Calu3 (cell line): ENCODE measurements at regions not wholly inside any gene's neighbourhood (a gene's known extent, or its start where the extent isn't known, plus 50 kb on each side); places are given as distances from the start of the nearest gene placed in this dataset.

Experiments used
- BruUV-seq: library from RNA; stranded (reverse); fragments of 400-500 nt; replicated peaks from 2 replicates; lab custom pipeline; 2021; lab: Mats Ljungman, UMichigan
- CTCF ChIA-PET: fragments of 300-600 bp; sonication (Branson Sonifier 250); formaldehyde crosslinking; loops from one replicate; lab custom pipeline; 2022; ENCODE audit warnings: antibody characterized with exemption; lab: Charles Lee
- DNase-seq: peaks from one replicate; pipeline ENCODE4 v3.0.0; 2022
- H3K27ac Mint-ChIP-seq: one replicate; pipeline ENCODE4 v1.8.0; 2022; ENCODE audit warnings: mixed read lengths; ENCODE audit not compliant: unreplicated experiment
- H3K27me3 Mint-ChIP-seq: one replicate; pipeline ENCODE4 v1.8.0; 2022; ENCODE audit warnings: mixed read lengths; ENCODE audit not compliant: unreplicated experiment
- H3K36me3 Mint-ChIP-seq: one replicate; pipeline ENCODE4 v1.8.0; 2022; ENCODE audit warnings: mild to moderate bottlenecking, moderate library complexity, mixed read lengths; ENCODE audit not compliant: insufficient read depth, unreplicated experiment
- H3K4me1 Mint-ChIP-seq: one replicate; pipeline ENCODE4 v1.8.0; 2022; ENCODE audit warnings: mild to moderate bottlenecking, low read depth, mixed read lengths; ENCODE audit not compliant: unreplicated experiment
- H3K4me3 Mint-ChIP-seq: one replicate; pipeline ENCODE4 v1.8.0; 2022; ENCODE audit warnings: mild to moderate bottlenecking, low read depth, moderate library complexity, mixed read lengths; ENCODE audit not compliant: unreplicated experiment
- H3K9me3 Mint-ChIP-seq: one replicate; pipeline ENCODE4 v1.8.0; 2022; ENCODE audit warnings: low read depth, mixed read lengths; ENCODE audit not compliant: unreplicated experiment
- intact Hi-C: fragments of 100-400 bp; cut with micrococcal nuclease; formaldehyde crosslinking; loops from one replicate; pipeline ENCODE4 v1.10.0; 2022; ENCODE audit not compliant: unreplicated experiment
- TF ChIP-seq, protein P1 (sequence below): fragments of 200-600 bp; IDR thresholded peaks from one replicate; pipeline ENCODE4 v1.8.0; 2022; ENCODE audit warnings: antibody characterized with exemption; ENCODE audit not compliant: unreplicated experiment

- Mint-ChIP-seq H3K27me3 (peaks cover 35% of the 10 kb centered on the region), H3K4me3 (no peak overlapping the region), H3K36me3 (no peaks in the 10 kb centered on the region), H3K27ac (no peak overlapping the region), H3K4me1 (no peaks in the 10 kb centered on the region), H3K9me3 (peaks cover 3% of the 10 kb centered on the region)
- CTCF ChIA-PET, result no interaction called here
- no peak for DNase-seq
- intact Hi-C loops, result no loop called here
- BruUV-seq, result no TSS peak
- TF ChIP-seq, protein P1, sequence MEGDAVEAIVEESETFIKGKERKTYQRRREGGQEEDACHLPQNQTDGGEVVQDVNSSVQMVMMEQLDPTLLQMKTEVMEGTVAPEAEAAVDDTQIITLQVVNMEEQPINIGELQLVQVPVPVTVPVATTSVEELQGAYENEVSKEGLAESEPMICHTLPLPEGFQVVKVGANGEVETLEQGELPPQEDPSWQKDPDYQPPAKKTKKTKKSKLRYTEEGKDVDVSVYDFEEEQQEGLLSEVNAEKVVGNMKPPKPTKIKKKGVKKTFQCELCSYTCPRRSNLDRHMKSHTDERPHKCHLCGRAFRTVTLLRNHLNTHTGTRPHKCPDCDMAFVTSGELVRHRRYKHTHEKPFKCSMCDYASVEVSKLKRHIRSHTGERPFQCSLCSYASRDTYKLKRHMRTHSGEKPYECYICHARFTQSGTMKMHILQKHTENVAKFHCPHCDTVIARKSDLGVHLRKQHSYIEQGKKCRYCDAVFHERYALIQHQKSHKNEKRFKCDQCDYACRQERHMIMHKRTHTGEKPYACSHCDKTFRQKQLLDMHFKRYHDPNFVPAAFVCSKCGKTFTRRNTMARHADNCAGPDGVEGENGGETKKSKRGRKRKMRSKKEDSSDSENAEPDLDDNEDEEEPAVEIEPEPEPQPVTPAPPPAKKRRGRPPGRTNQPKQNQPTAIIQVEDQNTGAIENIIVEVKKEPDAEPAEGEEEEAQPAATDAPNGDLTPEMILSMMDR, result no peak
Measured at GRCh38 chr3:86708893-86709292, 282.1 kb downstream of the VGLL3 start.

- Mint-ChIP-seq H3K27me3 (peaks cover 27% of the 10 kb centered on the region), H3K4me1 (no peaks in the 10 kb centered on the region), H3K4me3 (no peak overlapping the region), H3K9me3 (no peaks in the 10 kb centered on the region), H3K27ac (no peak overlapping the region), H3K36me3 (no peaks in the 10 kb centered on the region)
- CTCF ChIA-PET, result interaction anchor here (0.5 to 1.2 kb wide), 2 partner anchors 70 to 656 kb away, joined by 3 to 5 read pairs; no protein-coding TSS in a partner anchor
- no peak for DNase-seq
- BruUV-seq, result no TSS peak
- intact Hi-C loops, result loop anchor here (5.0 kb wide), 2 partner anchors 60 to 465 kb away; no protein-coding TSS in a partner anchor
- TF ChIP-seq, protein P1, result peak; percentile 34
Measured at GRCh38 chr3:86702381-86702958, 288.5 kb downstream of the VGLL3 start.

DNA sequence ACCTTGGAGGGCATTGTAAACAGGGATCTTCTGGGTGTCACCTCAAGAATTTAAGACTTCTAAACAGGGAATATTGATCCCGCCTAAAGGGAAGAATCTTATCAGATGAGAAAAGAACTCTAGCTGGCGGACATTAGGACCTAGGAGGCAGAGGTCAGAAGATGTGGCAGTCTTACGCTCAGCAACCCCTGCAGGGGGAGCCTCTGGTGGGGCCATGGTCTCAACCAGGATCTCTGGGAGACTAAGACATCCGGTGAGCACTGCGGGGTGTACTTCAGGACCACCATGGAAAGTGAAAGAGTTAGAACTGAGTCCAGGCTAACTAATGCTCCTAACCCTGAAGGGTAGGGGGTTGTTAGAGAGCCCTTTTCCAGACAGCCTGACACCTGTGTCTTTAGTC lies 295.2 kb downstream of the VGLL3 start:
- H3K27me3 Mint-ChIP-seq, result peaks cover 19% of the 10 kb centered on the region
- CTCF ChIA-PET, result no interaction called here
- intact Hi-C loops, result no loop called here
- no peak for DNase-seq
- H3K9me3 Mint-ChIP-seq, result no peaks in the 10 kb centered on the region
- H3K27ac Mint-ChIP-seq, result no peak overlapping the region
- no peak overlapping the region for H3K4me3 Mint-ChIP-seq
- no peaks in the 10 kb centered on the region for H3K36me3 Mint-ChIP-seq
- no peaks in the 10 kb centered on the region for H3K4me1 Mint-ChIP-seq
- no TSS peak for BruUV-seq
- TF ChIP-seq, protein P1, result no peak

DNA sequence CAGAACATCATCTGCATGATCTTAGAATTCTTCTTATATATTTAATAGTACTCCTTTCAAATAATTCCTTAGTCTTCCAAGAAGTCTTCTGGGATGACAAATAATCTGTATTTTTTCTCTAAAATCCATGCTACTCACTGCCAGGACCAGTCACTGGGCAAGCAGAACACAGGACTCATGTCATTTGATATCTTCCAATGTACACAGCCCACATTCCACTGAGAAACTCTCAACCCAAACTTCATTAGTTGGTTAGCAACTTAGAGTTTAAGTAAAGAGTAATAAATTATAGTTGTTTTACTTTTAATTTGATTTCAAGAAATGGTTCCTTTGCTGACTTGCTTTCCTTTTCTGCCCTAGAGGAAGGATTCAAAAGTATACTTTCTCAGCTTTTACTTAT lies 317.0 kb downstream of the VGLL3 start:
- TF ChIP-seq, protein P1, result no peak
- Mint-ChIP-seq H3K9me3 (peaks cover 3% of the 10 kb centered on the region), H3K4me1 (no peaks in the 10 kb centered on the region), H3K4me3 (no peak overlapping the region), H3K27ac (no peak overlapping the region), H3K36me3 (no peaks in the 10 kb centered on the region), H3K27me3 (no peaks in the 10 kb centered on the region)
- intact Hi-C loops, result no loop called here
- DNase-seq, result no peak
- CTCF ChIA-PET, result no interaction called here
- BruUV-seq, result no TSS peak
